ENCODE measurements at regions not wholly inside any gene's neighbourhood (a gene's known extent, or its start where the extent isn't known, plus 50 kb on each side); places are given as distances from the start of the nearest gene placed in this dataset.
"Not testable (repeated sequence)": the region's sequence is repeated elsewhere in the genome, so short reads cannot be mapped to it uniquely, and the experiment has no call there.

DNA sequence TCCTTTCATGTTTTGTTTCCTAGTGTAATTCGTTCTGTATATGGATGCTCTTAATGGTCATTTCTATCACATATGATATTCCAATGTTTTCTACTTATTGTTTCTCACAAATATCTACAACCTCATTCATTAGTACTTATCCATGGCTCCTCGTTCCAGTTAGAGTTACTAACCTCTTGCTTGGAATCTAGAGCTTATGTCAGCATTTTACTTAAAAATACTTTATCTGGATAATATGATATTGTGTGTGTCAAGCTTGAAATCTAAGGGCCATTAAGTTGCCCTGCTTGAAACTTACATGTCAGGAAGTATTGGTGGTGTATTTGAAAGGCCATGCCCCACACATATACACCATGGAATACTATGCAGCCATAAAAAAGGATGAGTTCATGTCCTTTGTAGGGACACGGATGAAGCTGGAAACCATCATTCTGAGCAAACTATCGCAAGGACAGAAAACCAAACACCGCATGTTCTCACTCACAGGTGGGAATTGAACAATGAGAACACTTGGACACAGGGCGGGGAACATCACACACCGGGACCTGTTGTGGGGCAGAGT, 70.7 kb upstream of the CD302 start:
- TF ChIP-seq EZH2 (IDR thresholded peaks at IDR 0.05; ENCODE audit: insufficient read depth, low read length); CTCF (IDR thresholded peaks at IDR 0.05; ENCODE audit: insufficient read depth, low read depth, low read length): not testable (repeated sequence)
